GM12892 (cell line): ENCODE measurements at regions not wholly inside any gene's neighbourhood (a gene's known extent, or its start where the extent isn't known, plus 50 kb on each side); places are given as distances from the start of the nearest gene placed in this dataset.

Source experiments
- DNase-seq: peaks from one replicate; pipeline ENCODE4 v3.0.0; 2011; ENCODE audit not compliant: insufficient read length
- FAIRE-seq: peaks from 2 replicates; lab custom pipeline; 2011; peaks lifted over from hg19 to GRCh38; lab: Jason Lieb, UNC
- POLR2A ChIP-seq: IDR thresholded peaks from 2 replicates; pipeline ENCODE4 v1.6.1; 2011; ENCODE audit warnings: low read depth, low read length, control low read depth
- POLR2AphosphoS5 ChIP-seq: IDR thresholded peaks from 2 replicates; pipeline ENCODE4 v1.6.1; 2011; ENCODE audit warnings: low read depth, low read length, control low read depth
- TAF1 ChIP-seq: IDR thresholded peaks from 2 replicates; pipeline ENCODE4 v1.6.1; 2011; ENCODE audit warnings: low read depth, mild to moderate bottlenecking, control low read depth, low read length, borderline replicate concordance

DNA sequence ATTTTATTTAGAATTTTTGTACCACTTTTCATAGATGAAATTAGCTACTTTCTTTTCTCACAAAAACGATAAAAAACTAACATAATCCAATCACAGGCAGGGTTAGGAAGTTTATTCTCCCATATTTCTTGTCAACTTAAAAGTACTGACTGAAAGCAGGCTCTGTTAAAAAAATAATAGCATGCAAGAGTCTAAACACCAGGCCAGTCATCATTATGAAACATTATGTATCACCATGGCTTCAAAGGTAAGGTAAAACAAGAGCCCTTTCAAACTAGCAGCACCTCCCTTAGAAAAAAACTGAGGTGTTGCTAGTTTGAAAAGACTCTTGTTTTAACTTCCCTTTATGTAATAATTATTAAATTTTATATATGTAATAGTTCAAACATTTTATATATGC is 848.0 kb downstream of the RNF144A start:
- no peak for TF ChIP-seq POLR2AphosphoS5
- TF ChIP-seq POLR2A, result no peak
- no peak for TF ChIP-seq TAF1
- FAIRE-seq (no peak), DNase-seq (no peak)

DNA sequence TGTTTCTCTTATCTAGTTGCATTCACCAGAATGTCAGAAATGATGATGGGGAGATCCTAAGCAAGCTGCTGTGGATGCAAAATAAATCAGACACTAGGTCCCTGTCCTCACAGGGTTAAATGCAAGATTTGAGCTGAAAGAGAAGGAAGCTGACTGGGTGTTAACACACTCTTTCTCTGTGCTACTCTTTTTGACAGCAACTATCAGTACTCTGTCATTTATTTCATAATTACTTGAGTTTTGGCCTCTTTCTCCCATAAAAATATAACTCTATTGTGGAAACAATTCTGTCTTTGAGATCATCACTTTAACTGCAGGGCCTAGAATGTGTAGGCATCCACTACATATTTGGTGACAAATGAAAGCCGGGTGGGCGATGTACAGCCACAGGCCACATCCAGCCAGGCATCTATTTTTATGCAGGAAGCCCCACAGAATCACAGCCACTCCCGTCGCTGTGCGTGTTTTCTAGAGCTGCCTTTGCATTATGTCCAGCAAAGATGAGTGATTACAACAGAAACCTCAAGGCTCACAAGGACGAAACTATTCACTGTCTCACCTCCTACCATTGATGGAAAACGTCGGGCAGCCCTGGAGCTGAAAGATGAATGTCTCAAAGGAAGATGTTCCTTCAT is 849.0 kb downstream of the RNF144A start:
- TF ChIP-seq POLR2A (no peak), TAF1 (no peak), POLR2AphosphoS5 (no peak)
- DNase-seq (no peak), FAIRE-seq (no peak)

GRCh38 chr2:7766978-7767565 is 849.9 kb downstream of the RNF144A start:
- FAIRE-seq, result no peak
- TF ChIP-seq POLR2AphosphoS5 (no peak), TAF1 (no peak), POLR2A (no peak)
- DNase-seq, result no peak

DNA sequence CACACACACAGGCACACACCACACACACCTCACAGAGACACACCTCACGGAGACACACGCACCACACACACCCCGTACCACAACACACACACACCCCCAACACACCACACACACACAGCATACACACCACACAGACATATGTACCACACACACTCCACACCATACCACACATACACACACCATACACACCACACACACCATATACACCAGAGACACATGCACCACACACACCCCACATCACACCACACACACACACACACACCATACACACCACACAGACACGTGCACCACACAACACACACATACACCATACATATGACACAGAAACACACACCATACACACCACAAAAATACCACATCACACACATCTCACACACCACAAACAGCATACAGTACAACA is 850.7 kb downstream of the RNF144A start:
- FAIRE-seq (no peak), DNase-seq (no peak)
- TF ChIP-seq POLR2A, result no peak
- no peak for TF ChIP-seq POLR2AphosphoS5
- no peak for TF ChIP-seq TAF1

DNA sequence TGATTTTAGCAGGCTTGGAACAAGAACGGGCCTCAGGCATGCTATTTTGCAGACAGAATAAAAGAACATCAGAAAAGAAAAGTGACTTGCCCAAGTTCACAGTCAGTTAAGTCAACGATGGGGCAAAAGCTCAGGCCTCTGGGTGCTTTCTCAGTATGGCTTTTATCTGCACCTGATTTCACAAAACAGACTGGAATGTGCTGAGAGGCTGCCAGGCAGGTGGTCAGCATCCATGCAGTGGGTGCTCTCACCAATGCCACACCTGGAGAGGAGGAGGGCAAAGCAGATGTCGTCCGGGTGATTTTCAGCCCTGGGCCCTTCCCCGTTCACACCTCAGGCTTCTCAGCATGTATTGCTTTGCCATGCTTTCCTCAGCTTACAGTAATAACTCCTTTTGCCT is 854.6 kb downstream of the RNF144A start:
- no peak for TF ChIP-seq POLR2AphosphoS5
- no peak for TF ChIP-seq POLR2A
- TF ChIP-seq TAF1, result no peak
- DNase-seq (no peak), FAIRE-seq (no peak)

DNA sequence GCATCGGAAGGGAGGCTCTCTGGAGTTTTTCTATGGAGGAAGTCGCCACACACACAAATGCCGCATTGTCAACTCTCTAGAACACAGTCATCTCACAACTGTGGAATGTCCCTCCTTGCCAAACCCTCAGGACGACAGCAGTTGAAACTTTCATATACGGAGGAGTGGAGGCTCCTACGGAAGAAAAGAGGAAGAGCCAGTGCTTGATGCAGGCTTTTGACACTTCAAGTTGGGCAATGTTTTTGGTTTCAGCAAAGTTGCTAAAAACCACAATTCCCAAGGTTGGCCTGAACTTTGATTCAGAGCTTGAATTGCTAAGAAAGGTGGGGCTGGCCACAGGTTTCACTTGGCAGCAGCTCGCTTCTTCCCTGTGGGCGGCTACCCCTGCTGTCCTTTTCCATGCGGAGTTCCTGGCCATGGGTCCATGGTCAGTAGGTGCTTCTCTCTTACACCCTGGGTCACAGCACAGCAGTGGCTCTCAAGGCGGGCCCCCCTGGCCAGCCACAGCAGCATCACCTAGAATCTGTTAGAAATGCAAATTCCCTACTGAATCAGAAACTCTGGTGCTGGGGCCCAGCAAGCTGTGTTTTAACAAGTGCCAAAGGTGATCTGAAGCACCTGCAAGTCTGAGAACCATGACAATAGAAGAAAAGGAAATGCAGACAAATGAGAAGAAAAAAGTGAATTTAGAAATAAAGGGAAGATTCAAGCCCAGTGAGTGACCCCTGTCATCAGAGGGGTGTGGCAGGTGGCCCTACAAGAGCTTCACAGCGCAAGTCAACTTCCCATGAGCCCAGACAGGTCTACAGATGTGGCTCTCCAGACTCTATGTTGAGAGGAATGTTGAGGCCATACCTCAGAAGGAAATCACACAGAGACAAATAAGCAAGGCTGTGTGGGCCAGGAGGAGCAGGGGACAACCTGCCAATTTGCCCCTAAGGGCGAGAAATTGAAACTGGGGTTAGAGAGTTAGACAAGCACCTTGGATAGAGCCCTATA is 856.4 kb downstream of the RNF144A start:
- DNase-seq, result no peak
- FAIRE-seq, result peak; percentile 17
- TF ChIP-seq POLR2A (no peak), POLR2AphosphoS5 (no peak), TAF1 (no peak)

- DNase-seq (no peak), FAIRE-seq (peak; percentile 36)
- TF ChIP-seq POLR2AphosphoS5 (no peak), POLR2A (no peak), TAF1 (no peak)
These were observed 857.3 kb downstream of the RNF144A start for GRCh38 chr2:7774481-7774880.

DNA sequence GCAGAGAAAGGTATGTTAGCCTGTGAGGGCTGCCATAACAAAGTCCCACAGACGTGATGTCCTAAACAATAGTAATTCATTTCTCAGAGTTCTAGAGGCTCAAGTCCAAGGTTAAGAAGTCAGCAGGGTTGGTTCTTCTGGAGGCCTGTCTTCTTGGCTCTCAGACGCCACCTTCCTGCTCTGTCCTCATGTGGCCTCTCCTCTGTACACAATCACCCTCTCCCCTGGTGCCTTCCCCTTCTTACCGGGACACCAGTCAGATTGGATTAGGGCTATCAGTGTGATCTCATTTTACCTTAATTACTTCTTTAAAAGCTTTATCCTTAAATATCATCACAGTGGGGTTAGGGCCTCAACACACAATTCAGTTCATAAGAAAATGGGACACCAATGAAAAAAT is 860.5 kb downstream of the RNF144A start:
- no peak for FAIRE-seq

DNA sequence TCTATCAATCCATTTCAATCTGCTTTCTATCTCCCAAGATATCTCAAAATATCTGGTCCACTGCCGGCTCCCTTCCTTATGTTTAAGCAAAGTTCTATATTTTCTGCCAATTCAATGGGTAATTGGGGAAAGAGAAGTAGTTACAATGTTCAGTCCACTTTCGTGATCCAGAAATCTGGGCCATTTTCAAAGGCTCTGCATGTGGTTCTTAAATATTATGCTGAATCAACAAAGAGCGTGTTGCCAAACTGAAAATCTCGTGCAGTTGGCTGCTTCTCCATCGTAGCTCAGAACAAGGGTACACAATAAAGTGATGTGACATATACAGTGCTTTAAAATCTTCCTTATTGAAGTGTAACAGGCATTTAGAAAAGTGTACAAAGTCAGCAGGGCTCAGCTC is 863.1 kb downstream of the RNF144A start:
- no peak for DNase-seq
- FAIRE-seq, result no peak
- no peak for TF ChIP-seq TAF1
- no peak for TF ChIP-seq POLR2AphosphoS5

More for the DNA sequence above, 860.5 kb downstream of the RNF144A start:
- no peak for DNase-seq
- TF ChIP-seq POLR2AphosphoS5 (no peak), POLR2A (no peak), TAF1 (no peak)

DNA sequence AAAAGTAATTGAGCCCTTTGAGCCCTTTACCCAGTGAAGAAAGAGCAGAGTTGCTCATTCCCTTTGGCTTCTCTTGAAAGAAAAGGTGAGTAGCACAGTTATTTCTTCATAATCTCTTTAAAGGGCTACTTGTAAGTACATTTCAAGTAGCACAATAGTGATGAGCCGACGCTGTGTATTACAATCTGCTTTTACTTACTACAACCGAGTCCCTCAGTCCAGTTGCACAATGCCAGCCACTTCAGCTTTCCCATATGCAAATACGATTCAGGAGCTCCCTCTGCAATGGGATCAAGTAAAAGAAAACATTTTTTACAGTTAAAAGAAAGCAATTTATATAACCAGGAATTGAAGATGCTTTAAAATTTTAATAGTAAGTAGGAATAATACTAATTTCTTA is 868.5 kb downstream of the RNF144A start:
- DNase-seq, result no peak
- TF ChIP-seq POLR2A, result no peak
- no peak for TF ChIP-seq TAF1
- TF ChIP-seq POLR2AphosphoS5, result no peak
- FAIRE-seq, result no peak

DNA sequence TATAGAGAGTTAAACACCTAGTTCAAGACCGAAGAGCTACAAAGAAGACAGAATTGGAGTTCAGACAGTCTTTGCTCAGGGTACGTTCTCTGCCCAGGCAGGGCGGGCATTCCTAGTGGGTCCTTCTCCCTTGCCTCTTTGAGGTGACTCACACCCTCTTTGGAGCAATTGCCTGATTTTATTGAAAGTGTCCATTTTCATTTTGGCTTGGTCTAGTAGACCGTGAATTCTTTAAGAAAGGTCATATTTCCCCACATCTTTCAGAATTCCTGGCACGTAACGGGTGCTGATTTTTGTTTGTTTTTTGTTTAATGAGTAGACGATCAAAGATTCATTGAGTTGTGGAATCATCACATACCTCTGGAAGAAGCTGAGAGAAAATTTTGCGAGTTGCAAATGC is 871.5 kb downstream of the RNF144A start:
- FAIRE-seq (no peak), DNase-seq (no peak)
- no peak for TF ChIP-seq TAF1
- no peak for TF ChIP-seq POLR2A
- no peak for TF ChIP-seq POLR2AphosphoS5

DNA sequence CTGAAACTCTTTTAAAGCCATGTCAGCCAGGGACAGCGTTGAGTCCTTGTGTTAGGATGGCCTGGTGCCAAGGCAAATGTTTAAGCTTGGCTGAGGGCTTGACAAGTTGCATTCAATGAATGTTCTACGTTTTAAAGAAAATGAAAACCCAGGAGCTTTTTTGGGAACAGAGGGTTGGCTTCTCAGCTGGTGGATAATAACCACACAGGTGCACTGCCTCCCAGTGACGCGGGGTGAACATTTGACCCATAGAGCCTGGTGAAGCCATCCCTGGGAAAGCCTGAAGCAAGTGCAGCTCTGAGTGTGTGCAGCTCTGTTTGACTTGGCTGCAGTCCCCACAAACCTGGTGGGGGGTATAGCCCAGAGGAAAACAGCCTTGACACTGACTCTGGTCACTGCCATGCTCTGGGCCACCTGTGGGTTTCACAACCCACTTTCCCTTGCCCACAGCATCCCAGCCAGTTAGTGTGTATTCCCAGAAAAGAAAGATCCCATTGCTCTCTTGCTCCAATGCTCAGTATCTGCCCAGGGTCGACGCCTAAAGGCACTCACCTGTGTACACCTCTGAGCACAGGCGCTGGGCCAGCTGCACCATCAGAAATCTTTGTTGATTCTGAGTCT is 874.9 kb downstream of the RNF144A start:
- TF ChIP-seq POLR2A (no peak), POLR2AphosphoS5 (no peak), TAF1 (no peak)
- FAIRE-seq (no peak), DNase-seq (no peak)
